ENCODE measurements at regions not wholly inside any gene's neighbourhood (a gene's known extent, or its start where the extent isn't known, plus 50 kb on each side); places are given as distances from the start of the nearest gene placed in this dataset.

DNA sequence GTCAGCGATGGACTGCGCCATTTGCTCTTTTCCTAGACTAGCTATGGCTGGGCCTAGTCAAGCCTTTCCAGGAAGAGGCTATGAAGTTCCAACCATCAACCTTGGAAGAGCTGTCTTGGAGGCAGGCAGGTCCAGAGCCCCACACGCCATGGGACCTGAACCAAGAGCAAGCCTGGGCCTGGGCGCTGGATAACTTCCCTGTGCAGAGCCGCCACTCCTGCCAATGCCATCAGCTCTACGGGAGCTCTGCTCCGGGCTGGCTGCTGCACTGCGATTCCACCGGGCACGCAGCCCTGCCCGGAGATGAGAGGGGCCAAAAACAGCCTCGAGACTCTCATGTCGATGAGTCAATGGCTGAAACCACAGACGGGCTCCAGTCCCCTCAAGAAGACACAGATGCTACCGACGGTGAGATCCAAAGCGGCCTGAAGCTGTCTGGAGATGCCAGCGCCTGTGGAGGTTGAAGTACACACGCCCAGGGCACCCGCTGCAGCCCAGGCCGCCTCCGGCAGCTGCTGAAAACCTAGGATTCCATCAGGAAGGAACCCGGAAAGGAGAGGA lies 103.7 kb upstream of the SELENOP start:
- no peak overlapping the region for H3K4me3 ChIP-seq (ENCODE audit: control insufficient read depth, low read depth, low read length)
- TF ChIP-seq, protein P1, sequence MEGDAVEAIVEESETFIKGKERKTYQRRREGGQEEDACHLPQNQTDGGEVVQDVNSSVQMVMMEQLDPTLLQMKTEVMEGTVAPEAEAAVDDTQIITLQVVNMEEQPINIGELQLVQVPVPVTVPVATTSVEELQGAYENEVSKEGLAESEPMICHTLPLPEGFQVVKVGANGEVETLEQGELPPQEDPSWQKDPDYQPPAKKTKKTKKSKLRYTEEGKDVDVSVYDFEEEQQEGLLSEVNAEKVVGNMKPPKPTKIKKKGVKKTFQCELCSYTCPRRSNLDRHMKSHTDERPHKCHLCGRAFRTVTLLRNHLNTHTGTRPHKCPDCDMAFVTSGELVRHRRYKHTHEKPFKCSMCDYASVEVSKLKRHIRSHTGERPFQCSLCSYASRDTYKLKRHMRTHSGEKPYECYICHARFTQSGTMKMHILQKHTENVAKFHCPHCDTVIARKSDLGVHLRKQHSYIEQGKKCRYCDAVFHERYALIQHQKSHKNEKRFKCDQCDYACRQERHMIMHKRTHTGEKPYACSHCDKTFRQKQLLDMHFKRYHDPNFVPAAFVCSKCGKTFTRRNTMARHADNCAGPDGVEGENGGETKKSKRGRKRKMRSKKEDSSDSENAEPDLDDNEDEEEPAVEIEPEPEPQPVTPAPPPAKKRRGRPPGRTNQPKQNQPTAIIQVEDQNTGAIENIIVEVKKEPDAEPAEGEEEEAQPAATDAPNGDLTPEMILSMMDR (conservative IDR thresholded peaks at IDR 0.05; ENCODE audit: control insufficient read depth, insufficient read depth, low read depth, low read length) = no peak

DNA sequence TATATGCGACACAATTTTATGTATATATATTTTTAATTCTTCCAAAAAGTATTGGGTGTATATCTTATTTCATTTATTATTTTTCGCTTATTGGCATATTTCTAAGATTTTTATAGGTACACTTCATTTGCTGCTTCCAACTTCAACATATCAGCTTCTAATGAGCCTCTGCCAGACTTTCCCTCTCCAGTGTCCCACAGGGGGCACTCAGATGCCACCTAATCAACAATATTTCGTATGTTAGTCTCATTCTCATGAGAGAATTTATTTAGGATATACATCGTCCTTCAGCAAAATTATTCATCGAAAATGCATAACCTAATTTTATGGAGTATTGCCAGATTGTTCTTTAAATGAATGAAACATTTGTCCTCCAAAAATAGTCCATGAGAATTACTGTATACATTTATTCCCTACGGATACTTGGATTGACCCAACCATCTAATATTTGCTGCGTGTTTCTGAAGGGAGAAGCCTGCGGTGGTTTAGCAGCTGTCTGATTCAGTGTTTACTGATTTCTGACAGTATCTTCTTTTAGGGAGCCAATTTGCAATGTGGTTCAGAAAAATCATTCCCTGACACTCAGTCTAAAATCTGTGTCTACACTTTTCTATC lies 100.6 kb upstream of the SELENOP start:
- no peak overlapping the region for H3K4me3 ChIP-seq (ENCODE audit: control insufficient read depth, low read depth, low read length)
- peak; percentile 66 for DNase-seq (ENCODE audit: low read depth)
- TF ChIP-seq, protein P1 (conservative IDR thresholded peaks at IDR 0.05; ENCODE audit: control insufficient read depth, insufficient read depth, low read depth, low read length) = peak; percentile 49

More for the DNA sequence above, 103.7 kb upstream of the SELENOP start:
- DNase-seq (ENCODE audit: low read depth) = no peak

DNA sequence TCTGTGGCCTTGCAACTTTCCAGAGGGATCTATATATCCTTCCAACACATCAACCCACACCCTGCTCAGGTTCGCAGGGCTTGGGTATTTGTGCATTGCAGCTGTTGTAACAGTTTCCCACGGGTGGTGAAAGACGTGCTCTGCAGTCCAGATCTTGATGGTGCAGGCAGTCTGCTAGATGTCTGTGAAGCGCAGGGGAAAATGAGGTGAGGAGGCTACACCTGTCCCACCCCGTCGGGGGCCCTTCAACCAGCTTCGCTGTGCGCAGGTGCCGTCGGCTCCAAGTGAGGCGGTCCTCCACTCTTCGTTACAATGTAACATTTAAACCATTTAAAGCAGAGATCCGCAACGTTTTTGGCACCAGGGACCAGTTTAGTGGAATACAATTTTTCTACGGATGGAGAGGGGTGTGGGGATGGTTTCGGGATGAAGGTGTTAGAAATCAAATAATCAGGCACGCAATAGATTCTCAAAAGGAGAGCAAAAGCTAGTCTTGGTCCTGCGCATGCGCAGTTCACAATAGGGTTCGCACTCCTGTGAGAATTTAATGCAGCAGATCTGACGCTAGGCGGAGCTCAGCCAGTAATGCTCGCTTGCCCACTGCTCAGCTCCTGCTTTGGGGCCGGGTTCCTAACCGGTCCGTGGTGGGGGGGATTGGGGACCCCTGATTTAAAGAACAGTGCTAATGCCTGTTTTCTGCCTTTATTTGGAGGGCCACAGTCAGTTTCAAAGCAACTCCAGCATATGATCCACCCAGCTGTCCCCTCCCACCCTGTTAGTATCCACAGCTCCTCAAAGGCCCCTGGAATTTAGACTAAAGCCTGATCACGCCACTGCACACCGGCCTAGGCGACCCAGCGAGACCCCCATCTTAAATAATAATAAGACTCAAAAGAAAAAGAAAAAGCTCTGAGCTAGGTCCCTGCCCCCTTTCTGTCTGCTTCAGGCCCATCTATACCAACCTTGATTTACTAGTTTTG lies 97.1 kb upstream of the SELENOP start:
- DNase-seq (ENCODE audit: low read depth) = peak; percentile 88
- TF ChIP-seq, protein P1 (conservative IDR thresholded peaks at IDR 0.05; ENCODE audit: control insufficient read depth, insufficient read depth, low read depth, low read length) = peak; percentile 84
- peak overlapping the region; percentile 54 for H3K4me3 ChIP-seq (ENCODE audit: control insufficient read depth, low read depth, low read length)

DNA sequence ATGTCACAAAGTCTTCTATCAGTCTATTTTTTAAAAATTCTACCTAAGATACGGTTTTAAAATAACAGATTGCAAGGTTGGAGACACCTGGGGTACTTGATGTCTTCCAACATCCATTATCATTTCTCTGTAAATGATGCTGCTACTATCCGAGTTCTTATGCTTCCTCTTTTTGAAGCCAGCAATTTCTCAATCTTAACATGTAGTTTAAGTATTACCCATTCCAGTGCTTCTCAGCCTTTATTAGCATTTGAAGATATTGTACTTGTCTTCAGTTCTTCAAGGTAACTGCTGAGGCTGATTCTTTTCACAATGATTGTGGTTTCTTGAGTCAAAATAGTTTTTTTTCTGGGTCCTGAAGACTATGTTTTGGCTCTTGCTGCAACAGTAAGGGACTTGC lies 96.4 kb upstream of the SELENOP start:
- TF ChIP-seq, protein P1 (conservative IDR thresholded peaks at IDR 0.05; ENCODE audit: control insufficient read depth, insufficient read depth, low read depth, low read length) = no peak
- H3K4me3 ChIP-seq (ENCODE audit: control insufficient read depth, low read depth, low read length) = no peak overlapping the region
- DNase-seq (ENCODE audit: low read depth) = no peak

DNA sequence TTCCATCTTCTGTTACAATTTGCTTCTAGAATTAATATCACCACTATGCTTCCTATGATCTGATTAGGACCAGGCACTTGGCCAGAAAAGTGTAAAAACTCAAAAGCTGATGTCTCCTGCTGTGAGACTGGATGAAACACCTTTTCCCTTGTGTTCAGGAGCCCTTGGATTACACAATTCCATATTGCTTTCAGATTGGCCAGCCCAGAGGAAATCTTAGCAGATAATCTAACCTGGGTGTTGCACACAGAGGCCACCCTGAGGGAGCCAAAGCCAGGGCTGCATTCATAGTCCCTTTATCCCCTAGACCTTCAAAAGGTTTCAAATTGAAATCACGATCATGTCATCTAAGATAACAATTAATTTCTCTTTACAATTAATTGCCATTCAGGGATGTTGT lies 94.1 kb upstream of the SELENOP start:
- H3K4me3 ChIP-seq (ENCODE audit: control insufficient read depth, low read depth, low read length) = no peak overlapping the region
- DNase-seq (ENCODE audit: low read depth) = no peak
- TF ChIP-seq, protein P1 (conservative IDR thresholded peaks at IDR 0.05; ENCODE audit: control insufficient read depth, insufficient read depth, low read depth, low read length) = no peak

DNA sequence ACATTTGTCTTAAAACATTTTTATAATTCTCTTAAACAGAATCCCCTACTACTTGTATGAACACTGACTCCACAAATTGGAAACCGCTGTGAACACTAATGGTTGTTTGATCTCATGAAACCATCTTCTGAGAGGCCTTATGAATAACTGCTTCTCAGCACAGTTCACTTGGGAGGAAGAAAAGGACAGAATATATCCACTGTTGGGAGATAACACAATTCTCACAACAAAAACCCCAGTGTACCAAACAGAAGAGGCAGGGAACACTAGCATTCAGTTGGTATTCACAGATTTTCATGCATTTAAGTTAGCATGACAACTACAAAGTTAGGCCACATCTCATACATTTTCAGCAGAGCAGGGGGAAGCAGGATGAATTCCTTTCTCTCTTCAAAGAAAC lies 89.0 kb upstream of the SELENOP start:
- no peak for DNase-seq (ENCODE audit: low read depth)
- no peak overlapping the region for H3K4me3 ChIP-seq (ENCODE audit: control insufficient read depth, low read depth, low read length)
- TF ChIP-seq, protein P1 (conservative IDR thresholded peaks at IDR 0.05; ENCODE audit: control insufficient read depth, insufficient read depth, low read depth, low read length) = no peak

All from fibroblast of mammary gland (primary cell).